Esophagus muscularis mucosa (tissue), 4 donors: ENCODE measurements at regions not wholly inside any gene's neighbourhood (a gene's known extent, or its start where the extent isn't known, plus 50 kb on each side); places are given as distances from the start of the nearest gene placed in this dataset.

Experiments used
- CTCF ChIP-seq, 3 experiments: fragments of 200-600 bp in 2 of 3; fragments of 450-650 bp in 1 of 3; sonication (generic) in 2 of 3; IDR thresholded peaks; one replicate each; pipeline ENCODE4 v1.5.1; 2017 to 2019; ENCODE audit warnings: antibody characterized with exemption in 3 of 3, mild to moderate bottlenecking in 2 of 3, moderate library complexity in 1 of 3
- EP300 ChIP-seq: sonication (generic); formaldehyde crosslinking; IDR thresholded peaks from one replicate; pipeline ENCODE4 v1.6.1; 2017; ENCODE audit warnings: antibody characterized with exemption
- POLR2AphosphoS5 ChIP-seq, 2 donors: sonication (generic); formaldehyde crosslinking; IDR thresholded peaks; one replicate each; pipeline ENCODE4 v1.6.1; 2017; ENCODE audit warnings: antibody characterized with exemption in 2 of 2

GRCh38 chr2:104025295-104025694 is 828.6 kb upstream of the POU3F3 start:
- TF ChIP-seq CTCF (IDR thresholded peaks at IDR 0.05) (no peak), EP300 (no peak), POLR2AphosphoS5 (IDR thresholded peaks at IDR 0.05) (no peak)
